ENCODE measurements at regions not wholly inside any gene's neighbourhood (a gene's known extent, or its start where the extent isn't known, plus 50 kb on each side); places are given as distances from the start of the nearest gene placed in this dataset.

DNA sequence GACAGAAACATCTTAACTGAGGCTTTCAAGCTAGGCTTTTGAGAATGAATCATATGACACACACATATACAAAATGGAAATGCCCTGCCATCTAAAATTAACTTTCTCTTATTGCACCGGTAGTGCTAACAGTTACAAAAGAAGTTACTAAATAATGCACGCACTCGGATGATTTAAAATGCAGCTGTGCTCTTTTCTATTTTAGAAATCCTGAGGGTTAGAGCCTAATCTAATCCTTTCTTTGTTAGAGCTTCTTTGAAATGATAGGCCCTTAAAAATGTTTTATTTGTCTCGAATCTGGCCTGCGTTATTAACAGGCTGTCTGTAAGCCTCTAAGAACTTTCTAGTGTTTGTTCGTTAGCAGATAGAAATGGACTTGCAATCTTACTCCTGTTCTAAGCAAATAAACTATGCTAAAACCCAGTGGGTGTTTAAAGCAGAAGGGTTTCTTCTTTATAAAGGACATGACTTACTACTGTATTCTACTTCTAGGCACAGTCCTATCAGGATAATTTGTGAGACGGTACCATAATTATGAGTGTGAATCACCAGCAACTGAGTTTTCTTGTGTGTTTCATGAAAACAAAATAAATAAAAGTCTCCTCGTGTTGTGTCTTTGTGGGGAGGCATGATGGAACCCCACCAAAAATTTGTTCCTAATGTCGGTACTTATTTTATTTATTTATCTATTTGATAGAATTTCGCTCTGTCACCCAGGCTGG, 69.2 kb upstream of the MYO10 start:
- no peak for TF ChIP-seq FOXM1 (IDR thresholded peaks at IDR 0.05; ENCODE audit: borderline replicate concordance, low read depth)
- TF ChIP-seq YY1 (IDR thresholded peaks at IDR 0.05; ENCODE audit: low read depth), result no peak
- TF ChIP-seq TCF12 (IDR thresholded peaks at IDR 0.05; ENCODE audit: low read depth), result no peak
- no peak for TF ChIP-seq RAD21 (IDR thresholded peaks at IDR 0.05; ENCODE audit: low read depth)
- TF ChIP-seq TAF1 (IDR thresholded peaks at IDR 0.05; ENCODE audit: low read depth), result no peak
- TF ChIP-seq, protein P1, sequence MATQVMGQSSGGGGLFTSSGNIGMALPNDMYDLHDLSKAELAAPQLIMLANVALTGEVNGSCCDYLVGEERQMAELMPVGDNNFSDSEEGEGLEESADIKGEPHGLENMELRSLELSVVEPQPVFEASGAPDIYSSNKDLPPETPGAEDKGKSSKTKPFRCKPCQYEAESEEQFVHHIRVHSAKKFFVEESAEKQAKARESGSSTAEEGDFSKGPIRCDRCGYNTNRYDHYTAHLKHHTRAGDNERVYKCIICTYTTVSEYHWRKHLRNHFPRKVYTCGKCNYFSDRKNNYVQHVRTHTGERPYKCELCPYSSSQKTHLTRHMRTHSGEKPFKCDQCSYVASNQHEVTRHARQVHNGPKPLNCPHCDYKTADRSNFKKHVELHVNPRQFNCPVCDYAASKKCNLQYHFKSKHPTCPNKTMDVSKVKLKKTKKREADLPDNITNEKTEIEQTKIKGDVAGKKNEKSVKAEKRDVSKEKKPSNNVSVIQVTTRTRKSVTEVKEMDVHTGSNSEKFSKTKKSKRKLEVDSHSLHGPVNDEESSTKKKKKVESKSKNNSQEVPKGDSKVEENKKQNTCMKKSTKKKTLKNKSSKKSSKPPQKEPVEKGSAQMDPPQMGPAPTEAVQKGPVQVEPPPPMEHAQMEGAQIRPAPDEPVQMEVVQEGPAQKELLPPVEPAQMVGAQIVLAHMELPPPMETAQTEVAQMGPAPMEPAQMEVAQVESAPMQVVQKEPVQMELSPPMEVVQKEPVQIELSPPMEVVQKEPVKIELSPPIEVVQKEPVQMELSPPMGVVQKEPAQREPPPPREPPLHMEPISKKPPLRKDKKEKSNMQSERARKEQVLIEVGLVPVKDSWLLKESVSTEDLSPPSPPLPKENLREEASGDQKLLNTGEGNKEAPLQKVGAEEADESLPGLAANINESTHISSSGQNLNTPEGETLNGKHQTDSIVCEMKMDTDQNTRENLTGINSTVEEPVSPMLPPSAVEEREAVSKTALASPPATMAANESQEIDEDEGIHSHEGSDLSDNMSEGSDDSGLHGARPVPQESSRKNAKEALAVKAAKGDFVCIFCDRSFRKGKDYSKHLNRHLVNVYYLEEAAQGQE (IDR thresholded peaks at IDR 0.05; ENCODE audit: low read depth), result no peak
- TF ChIP-seq, protein P2, sequence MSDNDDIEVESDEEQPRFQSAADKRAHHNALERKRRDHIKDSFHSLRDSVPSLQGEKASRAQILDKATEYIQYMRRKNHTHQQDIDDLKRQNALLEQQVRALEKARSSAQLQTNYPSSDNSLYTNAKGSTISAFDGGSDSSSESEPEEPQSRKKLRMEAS (IDR thresholded peaks at IDR 0.05), result no peak
- no peak for TF ChIP-seq NFIC (IDR thresholded peaks at IDR 0.05)
- no peak for TF ChIP-seq ZBTB7A (IDR thresholded peaks at IDR 0.05; ENCODE audit: low read depth)
- TF ChIP-seq EGR1 (IDR thresholded peaks at IDR 0.05), result no peak
- TF ChIP-seq TEAD4 (IDR thresholded peaks at IDR 0.05), result no peak
- TF ChIP-seq, protein P3, sequence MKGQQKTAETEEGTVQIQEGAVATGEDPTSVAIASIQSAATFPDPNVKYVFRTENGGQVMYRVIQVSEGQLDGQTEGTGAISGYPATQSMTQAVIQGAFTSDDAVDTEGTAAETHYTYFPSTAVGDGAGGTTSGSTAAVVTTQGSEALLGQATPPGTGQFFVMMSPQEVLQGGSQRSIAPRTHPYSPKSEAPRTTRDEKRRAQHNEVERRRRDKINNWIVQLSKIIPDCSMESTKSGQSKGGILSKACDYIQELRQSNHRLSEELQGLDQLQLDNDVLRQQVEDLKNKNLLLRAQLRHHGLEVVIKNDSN (IDR thresholded peaks at IDR 0.05), result no peak
- no peak for TF ChIP-seq EP300 (IDR thresholded peaks at IDR 0.05; ENCODE audit: borderline replicate concordance)

Measured in Ishikawa (cell line).